H9 (cell line): ENCODE measurements at regions not wholly inside any gene's neighbourhood (a gene's known extent, or its start where the extent isn't known, plus 50 kb on each side); places are given as distances from the start of the nearest gene placed in this dataset.

Source experiments
- DNase-seq: peaks from one replicate; pipeline ENCODE4 v3.0.0-alpha.2; 2017
- H2AFZ ChIP-seq: one replicate; pipeline ENCODE4 v1.6.1; 2013; ENCODE audit warnings: mild to moderate bottlenecking, low read length, control low read depth, moderate library complexity
- H2AK5ac ChIP-seq: 2 replicates; pipeline ENCODE4 v1.6.1; 2013; ENCODE audit warnings: low read length, control low read depth, mixed read lengths; ENCODE audit not compliant: insufficient read length
- H2BK120ac ChIP-seq: one replicate; pipeline ENCODE4 v1.6.1; 2013; ENCODE audit warnings: low read depth, mild to moderate bottlenecking, low read length, control low read depth, inconsistent platforms; ENCODE audit not compliant: poor library complexity, severe bottlenecking
- H2BK12ac ChIP-seq: 2 replicates; pipeline ENCODE4 v1.6.1; 2013; ENCODE audit warnings: low read length, control low read depth, mixed read lengths, low read depth; ENCODE audit not compliant: insufficient read length
- H2BK15ac ChIP-seq: 2 replicates; pipeline ENCODE4 v1.6.1; 2013; ENCODE audit warnings: low read depth, low read length, control low read depth
- H2BK20ac ChIP-seq: one replicate; pipeline ENCODE4 v1.6.1; 2013; ENCODE audit warnings: low read depth, mild to moderate bottlenecking, low read length, control low read depth, inconsistent platforms; ENCODE audit not compliant: poor library complexity, severe bottlenecking
- H2BK5ac ChIP-seq: 2 replicates; pipeline ENCODE4 v1.6.1; 2013; ENCODE audit warnings: low read length, control low read depth, mixed read lengths; ENCODE audit not compliant: insufficient read length
- H3K14ac ChIP-seq: 2 replicates; pipeline ENCODE4 v1.6.1; 2013; ENCODE audit warnings: low read length, control low read depth; ENCODE audit not compliant: insufficient read depth
- H3K18ac ChIP-seq: 2 replicates; pipeline ENCODE4 v1.6.1; 2013; ENCODE audit warnings: low read depth, mild to moderate bottlenecking, mixed read lengths, low read length, control low read depth; ENCODE audit not compliant: insufficient read length
- H3K23ac ChIP-seq: 2 replicates; pipeline ENCODE4 v1.6.1; 2013; ENCODE audit warnings: low read length, control low read depth, mixed read lengths, low read depth; ENCODE audit not compliant: insufficient read length
- H3K23me2 ChIP-seq: 2 replicates; pipeline ENCODE4 v1.6.1; 2013; ENCODE audit warnings: low read depth, mild to moderate bottlenecking, mixed read lengths, low read length, control low read depth; ENCODE audit not compliant: insufficient read length, poor library complexity, severe bottlenecking
- H3K27ac ChIP-seq: 2 replicates; pipeline ENCODE4 v1.5.1; 2013; ENCODE audit warnings: low read length, control low read depth, mixed read lengths, low read depth; ENCODE audit not compliant: insufficient read length
- H3K27me3 ChIP-seq: 2 replicates; pipeline ENCODE4 v1.6.1; 2013; ENCODE audit warnings: low read length, control low read depth, inconsistent platforms; ENCODE audit not compliant: insufficient read depth
- H3K4ac ChIP-seq: 2 replicates; pipeline ENCODE4 v1.6.1; 2013; ENCODE audit warnings: low read depth, mild to moderate bottlenecking, control low read depth, inconsistent platforms, low read length, moderate library complexity
- H3K4me1 ChIP-seq: 2 replicates; pipeline ENCODE4 v1.6.1; 2013; ENCODE audit warnings: low read length, control low read depth, inconsistent platforms; ENCODE audit not compliant: insufficient read depth
- H3K4me2 ChIP-seq: 2 replicates; pipeline ENCODE4 v1.6.1; 2013; ENCODE audit warnings: low read length, control low read depth, mixed read lengths; ENCODE audit not compliant: insufficient read length, insufficient read depth
- H3K56ac ChIP-seq: 2 replicates; pipeline ENCODE4 v1.6.1; 2013; ENCODE audit warnings: low read depth, mild to moderate bottlenecking, mixed read lengths, low read length, control low read depth; ENCODE audit not compliant: insufficient read length
- H3K79me1 ChIP-seq: 2 replicates; pipeline ENCODE4 v1.6.1; 2013; ENCODE audit warnings: low read depth, mild to moderate bottlenecking, moderate library complexity, low read length, control low read depth, inconsistent platforms; ENCODE audit not compliant: insufficient read depth, poor library complexity, severe bottlenecking
- H3K79me2 ChIP-seq: 2 replicates; pipeline ENCODE4 v1.6.1; 2013; ENCODE audit warnings: low read length, control low read depth, inconsistent platforms; ENCODE audit not compliant: insufficient read depth
- H3K9ac ChIP-seq: 2 replicates; pipeline ENCODE4 v1.6.1; 2013; ENCODE audit warnings: low read length, control low read depth, mixed read lengths; ENCODE audit not compliant: insufficient read length; ENCODE audit errors: extremely low read depth
- H3K9me3 ChIP-seq: one replicate; pipeline ENCODE4 v1.6.1; 2013; ENCODE audit warnings: low read depth, low read length, inconsistent platforms; ENCODE audit not compliant: control insufficient read depth
- H3T11ph ChIP-seq: one replicate; pipeline ENCODE4 v1.6.1; 2013; ENCODE audit warnings: mild to moderate bottlenecking, low read length, control low read depth, inconsistent platforms
- H4K20me1 ChIP-seq: one replicate; pipeline ENCODE4 v1.6.1; 2013; ENCODE audit not compliant: control insufficient read depth, insufficient read length, insufficient read depth
- H4K5ac ChIP-seq: 2 replicates; pipeline ENCODE4 v1.6.1; 2013; ENCODE audit warnings: low read depth, mild to moderate bottlenecking, mixed read lengths, low read length, control low read depth; ENCODE audit not compliant: insufficient read length
- H4K8ac ChIP-seq: replicated peaks from 2 replicates; pipeline ENCODE4 v1.6.1; 2013; ENCODE audit warnings: low read length, control low read depth, mixed read lengths, low read depth; ENCODE audit not compliant: insufficient read length
- H4K91ac ChIP-seq: 2 replicates; pipeline ENCODE4 v1.6.1; 2013; ENCODE audit warnings: low read depth, mild to moderate bottlenecking, moderate library complexity, mixed read lengths, low read length, control low read depth; ENCODE audit not compliant: insufficient read length
- H3K27ac Mint-ChIP-seq, 3 experiments: 2 replicates in 2 of 3; 3 replicates in 1 of 3; pipeline ENCODE4 v1.8.0; 2020 to 2021; ENCODE audit warnings: mixed read lengths in 3 of 3, mild to moderate bottlenecking in 1 of 3, moderate library complexity in 1 of 3
- H3K27me3 Mint-ChIP-seq: 2 replicates; pipeline ENCODE4 v1.8.0; 2021; ENCODE audit warnings: low read depth, mild to moderate bottlenecking, moderate library complexity, mixed read lengths
- H3K36me3 Mint-ChIP-seq, 3 experiments: 2 replicates in 2 of 3; 3 replicates in 1 of 3; pipeline ENCODE4 v1.8.0; 2020 to 2021; ENCODE audit warnings: low read depth in 3 of 3, mixed read lengths in 3 of 3; ENCODE audit not compliant: insufficient read depth in 1 of 3
- H3K4me1 Mint-ChIP-seq, 2 experiments: 2 replicates each; pipeline ENCODE4 v1.8.0; 2020; ENCODE audit warnings: mixed read lengths in 2 of 2
- H3K4me3 Mint-ChIP-seq, 2 experiments: 2 replicates in 1 of 2; 3 replicates in 1 of 2; pipeline ENCODE4 v1.8.0; 2020 to 2021; ENCODE audit warnings: mild to moderate bottlenecking in 2 of 2, mixed read lengths in 2 of 2, moderate library complexity in 1 of 2
- H3K9me3 Mint-ChIP-seq, 2 experiments: 2 replicates in 1 of 2; 3 replicates in 1 of 2; pipeline ENCODE4 v1.8.0; 2020; ENCODE audit warnings: mild to moderate bottlenecking in 2 of 2, mixed read lengths in 2 of 2, moderate library complexity in 1 of 2
- CTCF ChIP-seq: fragments of 200-600 bp; sonication (generic); conservative IDR thresholded peaks from 3 replicates; pipeline ENCODE4 v1.8.0; 2021; ENCODE audit warnings: antibody characterized with exemption, mild to moderate bottlenecking
- WGBS: extraction: QIAGEN DNeasy Blood & Tissue Kit; methylation state at CpG from one replicate; pipeline ENCODE4 v1.1.7; 2013; ENCODE audit warnings: missing lambda C conversion rate, low lambda C conversion rate, mixed read lengths; ENCODE audit not compliant: insufficient read length; ENCODE audit errors: extremely low coverage; 5-methylcytosine and 5-hydroxymethylcytosine counted together

- H3K4ac ChIP-seq: no peak overlapping the region
- Mint-ChIP-seq H3K36me3 (peaks cover 14 to 34% (median 23%) of the 10 kb centered on the region in 3 experiments), H3K4me3 (no peak overlapping the region), H3K4me1 (peaks cover 8 to 9% of the 10 kb centered on the region in 2 experiments), H3K9me3 (peaks cover 35 to 39% of the 10 kb centered on the region in 2 experiments), H3K27ac (no peak overlapping the region), H3K27me3 (peaks cover 1% of the 10 kb centered on the region; the same call in 1 of the 2 replicates)
- H3K4me1 ChIP-seq: peaks cover 7% of the 10 kb centered on the region; the same call in 1 of the 2 replicates
- no peak overlapping the region for H2BK12ac ChIP-seq
- no peak overlapping the region for H2AFZ ChIP-seq
- no peak overlapping the region for H4K5ac ChIP-seq
- H3K14ac ChIP-seq: no peak overlapping the region
- H4K91ac ChIP-seq: no peak overlapping the region
- no peak overlapping the region for H3K4me2 ChIP-seq
- no peak overlapping the region for H2BK120ac ChIP-seq
- no peak overlapping the region for H4K8ac ChIP-seq
- no peak overlapping the region for H2BK5ac ChIP-seq
- H2AK5ac ChIP-seq: no peak overlapping the region
- no peak for TF ChIP-seq CTCF
- H3K27me3 ChIP-seq: no peaks in the 10 kb centered on the region
- no peak overlapping the region for H3K56ac ChIP-seq
- H4K20me1 ChIP-seq: no peaks in the 10 kb centered on the region
- H3K23ac ChIP-seq: no peak overlapping the region
- H2BK15ac ChIP-seq: no peak overlapping the region
- H3K79me1 ChIP-seq: no peaks in the 10 kb centered on the region
- no peak overlapping the region for H3K9ac ChIP-seq
- H3T11ph ChIP-seq: no peak overlapping the region
- no peak for DNase-seq
- no peaks in the 10 kb centered on the region for H3K23me2 ChIP-seq
- no peaks in the 10 kb centered on the region for H3K79me2 ChIP-seq
- WGBS: no CpG with 5 or more reads among the region's 11 CpGs
- no peak overlapping the region for H3K18ac ChIP-seq
- peaks cover 19% of the 10 kb centered on the region for H3K9me3 ChIP-seq
- no peak overlapping the region for H2BK20ac ChIP-seq
- no peak overlapping the region for H3K27ac ChIP-seq
These were observed 323.7 kb downstream of the THBS2 start for GRCh38 chr6:168929871-168930450.
